ENCODE measurements at regions not wholly inside any gene's neighbourhood (a gene's known extent, or its start where the extent isn't known, plus 50 kb on each side); places are given as distances from the start of the nearest gene placed in this dataset.
"Not testable (repeated sequence)": the region's sequence is repeated elsewhere in the genome, so short reads cannot be mapped to it uniquely, and the experiment has no call there.

- 79 to 90% methylated on average over 13 to 17 of the region's 17 CpGs for WGBS, 2 donors
- Histone ChIP-seq H3K4me1 (no peaks in the 10 kb centered on the region), H3K9me3 (no peaks in the 10 kb centered on the region), H3K4me3 (no peak overlapping the region), H3K27me3 (no peaks in the 10 kb centered on the region), H3K36me3 (ENCODE audit: low read depth, missing control alignments) (no peaks in the 10 kb centered on the region), H3K27ac (no peak overlapping the region)
- DNase-seq, result peak; percentile 6
- intact Hi-C loops (cut with DNase I; ENCODE audit: low total_unique reads), result no loop called here
- TF ChIP-seq, protein P1, sequence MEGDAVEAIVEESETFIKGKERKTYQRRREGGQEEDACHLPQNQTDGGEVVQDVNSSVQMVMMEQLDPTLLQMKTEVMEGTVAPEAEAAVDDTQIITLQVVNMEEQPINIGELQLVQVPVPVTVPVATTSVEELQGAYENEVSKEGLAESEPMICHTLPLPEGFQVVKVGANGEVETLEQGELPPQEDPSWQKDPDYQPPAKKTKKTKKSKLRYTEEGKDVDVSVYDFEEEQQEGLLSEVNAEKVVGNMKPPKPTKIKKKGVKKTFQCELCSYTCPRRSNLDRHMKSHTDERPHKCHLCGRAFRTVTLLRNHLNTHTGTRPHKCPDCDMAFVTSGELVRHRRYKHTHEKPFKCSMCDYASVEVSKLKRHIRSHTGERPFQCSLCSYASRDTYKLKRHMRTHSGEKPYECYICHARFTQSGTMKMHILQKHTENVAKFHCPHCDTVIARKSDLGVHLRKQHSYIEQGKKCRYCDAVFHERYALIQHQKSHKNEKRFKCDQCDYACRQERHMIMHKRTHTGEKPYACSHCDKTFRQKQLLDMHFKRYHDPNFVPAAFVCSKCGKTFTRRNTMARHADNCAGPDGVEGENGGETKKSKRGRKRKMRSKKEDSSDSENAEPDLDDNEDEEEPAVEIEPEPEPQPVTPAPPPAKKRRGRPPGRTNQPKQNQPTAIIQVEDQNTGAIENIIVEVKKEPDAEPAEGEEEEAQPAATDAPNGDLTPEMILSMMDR (IDR thresholded peaks at IDR 0.05), result no peak
- TF ChIP-seq POLR2A (IDR thresholded peaks at IDR 0.05), result no peak
These were observed 205.1 kb downstream of the NDUFA10 start for GRCh38 chr2:239819974-239820555.

DNA sequence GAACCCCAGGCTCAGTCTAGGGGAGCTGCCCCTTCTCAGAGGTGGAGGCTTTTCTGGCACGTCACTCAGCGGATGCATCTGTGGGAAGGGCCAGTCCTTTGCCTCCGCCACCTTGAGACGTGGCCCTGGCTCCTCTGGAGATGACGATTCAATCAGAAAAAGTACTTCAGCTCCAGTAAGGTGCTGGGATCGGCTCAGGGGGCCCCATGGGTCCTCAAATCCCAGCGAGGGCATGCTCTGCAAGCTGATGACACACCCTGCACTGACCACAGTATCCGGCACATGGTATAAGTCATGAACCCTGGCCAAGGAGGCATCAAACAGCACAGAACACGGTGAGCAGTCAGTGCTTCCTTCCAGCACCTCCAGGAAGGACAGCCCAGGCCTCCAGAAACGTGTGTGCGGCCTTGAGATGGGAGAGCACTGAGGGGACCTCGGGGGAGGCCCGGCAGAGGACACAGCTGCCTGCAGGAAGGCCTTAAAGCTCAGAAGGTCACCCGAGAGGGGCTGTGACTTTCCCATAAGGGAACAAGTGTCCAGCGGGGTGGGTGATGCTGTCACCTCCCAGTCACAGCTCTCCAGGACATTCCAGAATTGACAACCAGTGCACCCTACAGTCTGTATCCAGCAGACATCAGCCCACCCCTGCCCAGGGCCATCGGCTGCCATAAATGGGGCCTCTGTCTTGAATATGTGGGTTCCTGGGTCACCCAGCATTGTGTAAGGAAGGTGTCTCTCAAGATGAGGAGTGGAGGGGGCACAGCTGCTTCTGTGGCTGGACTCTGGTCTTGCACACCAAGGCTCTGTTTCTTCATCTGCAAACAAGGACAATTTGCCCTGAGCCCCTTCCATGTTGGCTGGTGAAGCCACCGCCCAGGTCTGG lies 205.8 kb downstream of the NDUFA10 start:
- no peaks in the 10 kb centered on the region for H3K9me3 ChIP-seq
- TF ChIP-seq POLR2A (IDR thresholded peaks at IDR 0.05), result no peak
- TF ChIP-seq, protein P1 (IDR thresholded peaks at IDR 0.05), result no peak
- no peak overlapping the region for H3K4me3 ChIP-seq
- intact Hi-C loops (cut with DNase I; ENCODE audit: low total_unique reads), result no loop called here
- 73 to 74% methylated on average over 11 to 17 of the region's 17 CpGs for WGBS, 2 donors
- peak; percentile 14 for DNase-seq
- no peak overlapping the region for H3K27ac ChIP-seq
- H3K36me3 ChIP-seq (ENCODE audit: low read depth, missing control alignments), result no peaks in the 10 kb centered on the region
- no peaks in the 10 kb centered on the region for H3K4me1 ChIP-seq
- no peaks in the 10 kb centered on the region for H3K27me3 ChIP-seq

GRCh38 chr2:239818531-239819011 lies 206.6 kb downstream of the NDUFA10 start:
- Histone ChIP-seq H3K4me1 (no peaks in the 10 kb centered on the region), H3K9me3 (no peaks in the 10 kb centered on the region), H3K27ac (no peak overlapping the region), H3K4me3 (no peak overlapping the region), H3K36me3 (ENCODE audit: low read depth, missing control alignments) (no peaks in the 10 kb centered on the region), H3K27me3 (no peaks in the 10 kb centered on the region)
- peak; percentile 8 for DNase-seq
- WGBS, 2 donors, result 82 to 92% methylated on average over 7 to 9 of the region's 9 CpGs
- intact Hi-C loops (cut with DNase I; ENCODE audit: low total_unique reads), result no loop called here
- no peak for TF ChIP-seq POLR2A (IDR thresholded peaks at IDR 0.05)
- TF ChIP-seq, protein P1 (IDR thresholded peaks at IDR 0.05), result no peak

DNA sequence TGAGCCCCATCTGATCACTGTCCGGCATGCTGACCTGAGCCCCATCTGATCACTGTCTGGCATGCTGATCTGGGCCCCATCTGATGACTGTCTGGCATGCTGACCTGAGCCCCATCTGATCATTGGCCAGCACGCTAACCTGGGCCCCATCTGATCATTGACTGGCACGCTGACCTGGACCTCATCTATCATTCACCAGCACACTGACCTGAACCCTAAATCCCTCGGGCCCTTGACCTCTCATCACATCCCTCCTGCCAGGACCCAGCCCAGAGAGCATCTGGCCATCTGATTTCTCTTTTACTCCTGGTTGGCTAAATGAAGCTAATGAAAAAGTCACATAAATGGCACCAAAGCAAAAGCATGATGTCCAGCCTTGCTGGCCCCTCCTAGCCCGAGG lies 207.1 kb downstream of the NDUFA10 start:
- DNase-seq, result no peak
- intact Hi-C loops (cut with DNase I; ENCODE audit: low total_unique reads), result no loop called here

DNA sequence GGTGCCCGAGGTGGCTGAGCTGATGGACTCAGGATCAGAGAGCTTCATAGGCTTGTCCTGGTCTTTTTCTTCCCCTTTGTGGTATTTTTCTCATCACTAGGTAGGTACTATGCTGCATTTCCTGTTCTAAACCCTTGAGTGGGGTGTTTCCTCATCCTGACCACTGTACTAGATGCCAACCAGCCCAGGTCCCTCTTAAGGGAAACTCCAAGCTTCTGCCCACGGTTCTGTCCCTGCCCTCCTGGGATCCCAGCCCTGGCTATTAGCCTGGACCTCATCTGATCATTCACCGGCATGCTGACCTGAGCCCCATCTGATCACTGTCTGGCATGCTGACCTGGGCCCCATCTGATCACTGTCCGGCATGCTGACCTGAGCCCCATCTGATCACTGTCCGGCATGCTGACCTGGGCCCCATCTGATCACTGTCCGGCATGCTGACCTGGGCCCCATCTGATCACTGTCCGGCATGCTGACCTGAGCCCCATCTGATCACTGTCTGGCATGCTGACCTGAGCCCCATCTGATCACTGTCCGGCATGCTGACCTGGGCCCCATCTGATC lies 207.6 kb downstream of the NDUFA10 start:
- DNase-seq; H3K9me3 ChIP-seq; H3K36me3 ChIP-seq (ENCODE audit: low read depth, missing control alignments); H3K27ac ChIP-seq; H3K4me3 ChIP-seq; H3K4me1 ChIP-seq; H3K27me3 ChIP-seq; intact Hi-C loops (cut with DNase I; ENCODE audit: low total_unique reads): not testable (repeated sequence)
- WGBS, 2 donors, result 75 to 78% methylated on average over 2 to 8 of the region's 8 CpGs

More for the DNA sequence above, 207.1 kb downstream of the NDUFA10 start:
- Histone ChIP-seq H3K27ac (no peak overlapping the region), H3K36me3 (ENCODE audit: low read depth, missing control alignments) (no peaks in the 10 kb centered on the region), H3K9me3 (no peaks in the 10 kb centered on the region), H3K4me1 (no peaks in the 10 kb centered on the region), H3K27me3 (no peaks in the 10 kb centered on the region), H3K4me3 (no peak overlapping the region)
- TF ChIP-seq, protein P1 (IDR thresholded peaks at IDR 0.05), result no peak
- no peak for TF ChIP-seq POLR2A (IDR thresholded peaks at IDR 0.05)
- WGBS, 2 donors, result 88 to 93% methylated on average over 3 to 5 of the region's 5 CpGs

Measured in testis (tissue), 2 donors.